ENCODE measurements at regions not wholly inside any gene's neighbourhood (a gene's known extent, or its start where the extent isn't known, plus 50 kb on each side); places are given as distances from the start of the nearest gene placed in this dataset. TPM values are rescaled to one million over a fixed set of nuclear protein-coding genes. Genes with fewer than 3 reads are reported as not detected.

DNA sequence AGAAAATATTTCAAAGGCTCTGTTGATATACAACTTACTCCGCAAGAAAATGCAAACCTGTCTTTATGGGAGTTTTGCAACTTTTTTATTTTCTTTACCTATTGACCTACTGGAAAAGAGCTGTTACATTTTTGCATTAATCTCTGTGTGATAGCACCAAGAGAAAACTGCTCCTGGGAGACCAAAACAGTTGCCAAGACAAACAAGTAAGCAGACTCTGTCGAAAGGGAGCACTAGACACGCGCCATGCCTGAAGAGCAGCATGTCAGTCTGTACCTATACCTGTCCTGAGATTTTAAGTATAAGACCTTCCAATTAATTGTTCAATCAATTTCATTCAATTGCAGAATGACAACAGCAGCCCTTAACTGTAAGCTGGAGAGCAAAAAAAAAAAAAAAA is 56.0 kb upstream of the TECRL start:
- Histone ChIP-seq H3K9ac (ENCODE audit: insufficient read depth, low read length, poor library complexity, severe bottlenecking) (no peak overlapping the region), H3K36me3 (replicated peaks in 1 of 2; ENCODE audit: control insufficient read depth in 1 of 2, insufficient read depth in 2 of 2, low read length in 2 of 2) (no peaks in the 10 kb centered on the region), H3K4me1 (ENCODE audit: control insufficient read depth in 1 of 2, insufficient read depth in 2 of 2, low read length in 2 of 2) (no peaks in the 10 kb centered on the region), H3K79me2 (ENCODE audit: insufficient read depth, low read length) (no peaks in the 10 kb centered on the region), H3K4me2 (replicated peaks; ENCODE audit: extremely low read depth, low read length, poor library complexity, severe bottlenecking) (no peak overlapping the region), H3K27me3 (ENCODE audit: control insufficient read depth in 2 of 2, insufficient read depth in 2 of 2, low read length in 2 of 2) (no peaks in the 10 kb centered on the region), H4K20me1 (ENCODE audit: insufficient read depth, low read length) (no peaks in the 10 kb centered on the region), H3K9me3 (replicated peaks in 1 of 2; ENCODE audit: control insufficient read depth in 1 of 2, insufficient read depth in 1 of 2, low read length in 2 of 2) (no peaks in the 10 kb centered on the region), H3K4me3 (replicated peaks in 1 of 3; ENCODE audit: low read depth in 2 of 3, low read length in 3 of 3) (no peak overlapping the region), H2AFZ (ENCODE audit: insufficient read depth, low read depth, low read length, poor library complexity, severe bottlenecking) (no peak overlapping the region), H3K27ac (ENCODE audit: low read depth in 1 of 2, low read length in 2 of 2) (no peak overlapping the region)
- intact Hi-C loops (cut with micrococcal nuclease) = no loop called here
- no peak overlapping the region for H3K4me3 Mint-ChIP-seq
- no peaks in the 10 kb centered on the region for H3K36me3 Mint-ChIP-seq
- no peak for DNase-seq
- TF ChIP-seq, protein P1, sequence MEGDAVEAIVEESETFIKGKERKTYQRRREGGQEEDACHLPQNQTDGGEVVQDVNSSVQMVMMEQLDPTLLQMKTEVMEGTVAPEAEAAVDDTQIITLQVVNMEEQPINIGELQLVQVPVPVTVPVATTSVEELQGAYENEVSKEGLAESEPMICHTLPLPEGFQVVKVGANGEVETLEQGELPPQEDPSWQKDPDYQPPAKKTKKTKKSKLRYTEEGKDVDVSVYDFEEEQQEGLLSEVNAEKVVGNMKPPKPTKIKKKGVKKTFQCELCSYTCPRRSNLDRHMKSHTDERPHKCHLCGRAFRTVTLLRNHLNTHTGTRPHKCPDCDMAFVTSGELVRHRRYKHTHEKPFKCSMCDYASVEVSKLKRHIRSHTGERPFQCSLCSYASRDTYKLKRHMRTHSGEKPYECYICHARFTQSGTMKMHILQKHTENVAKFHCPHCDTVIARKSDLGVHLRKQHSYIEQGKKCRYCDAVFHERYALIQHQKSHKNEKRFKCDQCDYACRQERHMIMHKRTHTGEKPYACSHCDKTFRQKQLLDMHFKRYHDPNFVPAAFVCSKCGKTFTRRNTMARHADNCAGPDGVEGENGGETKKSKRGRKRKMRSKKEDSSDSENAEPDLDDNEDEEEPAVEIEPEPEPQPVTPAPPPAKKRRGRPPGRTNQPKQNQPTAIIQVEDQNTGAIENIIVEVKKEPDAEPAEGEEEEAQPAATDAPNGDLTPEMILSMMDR (IDR thresholded peaks at IDR 0.05) = no peak
- peaks cover 0 to 3% (median 0%) of the 10 kb centered on the region in 7 donors for H3K9me3 Mint-ChIP-seq
- H3K27ac Mint-ChIP-seq = no peak overlapping the region
- H3K27me3 Mint-ChIP-seq (ENCODE audit: low read depth in 3 of 3) = no peaks in the 10 kb centered on the region
- 100% methylated on average over 1 of the region's 4 CpGs for whole genome bisulfite sequencing (ENCODE audit: insufficient coverage)
- H3K4me1 Mint-ChIP-seq = no peaks in the 10 kb centered on the region

DNA sequence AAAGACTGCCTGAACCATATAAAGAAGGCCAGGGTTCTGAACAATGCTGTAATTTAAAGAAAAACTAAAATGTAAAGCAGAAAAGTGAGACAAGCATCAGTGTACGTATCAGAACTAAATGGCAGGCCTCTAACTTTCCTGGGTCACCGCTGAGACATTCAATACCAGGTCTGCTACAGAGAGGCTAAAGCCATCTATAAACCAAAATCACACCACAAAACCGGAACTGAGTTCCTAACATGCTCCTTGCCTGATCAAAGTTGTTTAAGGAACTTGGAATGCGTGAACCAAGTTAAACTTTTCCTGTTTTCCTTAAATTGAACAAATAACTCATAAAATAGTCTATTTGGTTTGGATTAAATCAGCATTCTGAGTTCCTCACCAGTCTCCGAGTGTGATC is 55.3 kb upstream of the TECRL start:
- H3K9me3 Mint-ChIP-seq = peaks cover 0 to 3% (median 0%) of the 10 kb centered on the region in 7 donors
- no peaks in the 10 kb centered on the region for H3K27me3 ChIP-seq (ENCODE audit: control insufficient read depth in 2 of 2, insufficient read depth in 2 of 2, low read length in 2 of 2)
- H3K4me3 ChIP-seq (replicated peaks in 1 of 3; ENCODE audit: low read depth in 2 of 3, low read length in 3 of 3) = no peak overlapping the region
- H4K20me1 ChIP-seq (ENCODE audit: insufficient read depth, low read length) = no peaks in the 10 kb centered on the region
- no peaks in the 10 kb centered on the region for H3K36me3 Mint-ChIP-seq
- TF ChIP-seq, protein P1 (IDR thresholded peaks at IDR 0.05) = no peak
- no peak for DNase-seq
- H3K4me1 ChIP-seq (ENCODE audit: control insufficient read depth in 1 of 2, insufficient read depth in 2 of 2, low read length in 2 of 2) = no peaks in the 10 kb centered on the region
- intact Hi-C loops (cut with micrococcal nuclease) = no loop called here
- no peak overlapping the region for H3K9ac ChIP-seq (ENCODE audit: insufficient read depth, low read length, poor library complexity, severe bottlenecking)
- H3K4me3 Mint-ChIP-seq = no peak overlapping the region
- no peaks in the 10 kb centered on the region for H3K79me2 ChIP-seq (ENCODE audit: insufficient read depth, low read length)
- H3K36me3 ChIP-seq (replicated peaks in 1 of 2; ENCODE audit: control insufficient read depth in 1 of 2, insufficient read depth in 2 of 2, low read length in 2 of 2) = no peaks in the 10 kb centered on the region
- WGBS (ENCODE audit: insufficient coverage) = 60% methylated on average over 2 of the region's 5 CpGs
- no peaks in the 10 kb centered on the region for H3K9me3 ChIP-seq (replicated peaks in 1 of 2; ENCODE audit: control insufficient read depth in 1 of 2, insufficient read depth in 1 of 2, low read length in 2 of 2)
- no peaks in the 10 kb centered on the region for H3K4me1 Mint-ChIP-seq
- no peak overlapping the region for H3K4me2 ChIP-seq (replicated peaks; ENCODE audit: extremely low read depth, low read length, poor library complexity, severe bottlenecking)
- H3K27ac Mint-ChIP-seq = no peak overlapping the region
- H3K27ac ChIP-seq (ENCODE audit: low read depth in 1 of 2, low read length in 2 of 2) = no peak overlapping the region
- no peaks in the 10 kb centered on the region for H3K27me3 Mint-ChIP-seq (ENCODE audit: low read depth in 3 of 3)
- H2AFZ ChIP-seq (ENCODE audit: insufficient read depth, low read depth, low read length, poor library complexity, severe bottlenecking) = no peak overlapping the region

Small RNA genes lying in the stretch of these regions (small RNA-seq; reads per million reads assigned to genes)
- gene MTCO3P27 (ENCODE audit: insufficient read length, low read depth) (not detected), gene MTND4LP31 (ENCODE audit: insufficient read length, low read depth) (not detected)

Measured in CD14-positive monocyte (primary cell).